Neural progenitor cell (in vitro differentiated cells): ENCODE measurements at regions not wholly inside any gene's neighbourhood (a gene's known extent, or its start where the extent isn't known, plus 50 kb on each side); places are given as distances from the start of the nearest gene placed in this dataset.

ENCODE experiments used
- DNase-seq: peaks from one replicate; pipeline ENCODE4 v3.0.0-alpha.2; 2016; ENCODE audit warnings: low spot score
- H2AFZ ChIP-seq: fragments of 200-600 bp; sonication (generic); replicated peaks from 2 replicates; pipeline ENCODE4 v1.6.1; 2016; ENCODE audit warnings: antibody characterized with exemption
- H3F3A ChIP-seq: fragments of 200-600 bp; sonication (generic); 2 replicates; pipeline ENCODE4 v1.6.1; 2016; ENCODE audit warnings: antibody characterized with exemption, low read depth
- H3K27ac ChIP-seq: fragments of 200-600 bp; sonication (generic); 2 replicates; pipeline ENCODE4 v1.5.1; 2016; ENCODE audit warnings: mild to moderate bottlenecking
- H3K27me3 ChIP-seq: fragments of 200-600 bp; sonication (generic); 2 replicates; pipeline ENCODE4 v1.6.1; 2016; ENCODE audit warnings: mild to moderate bottlenecking, moderate library complexity
- H3K36me3 ChIP-seq: fragments of 200-600 bp; sonication (generic); 2 replicates; pipeline ENCODE4 v1.5.1; 2016
- H3K4me1 ChIP-seq: fragments of 200-600 bp; sonication (generic); 2 replicates; pipeline ENCODE4 v1.6.1; 2016; ENCODE audit warnings: mixed run types
- H3K4me2 ChIP-seq: fragments of 200-600 bp; sonication (generic); 2 replicates; pipeline ENCODE4 v1.6.1; 2016
- H3K4me3 ChIP-seq: fragments of 200-600 bp; sonication (generic); 2 replicates; pipeline ENCODE4 v1.5.1; 2016
- H3K79me2 ChIP-seq: fragments of 200-600 bp; sonication (generic); 2 replicates; pipeline ENCODE4 v1.6.1; 2016; ENCODE audit warnings: low read depth
- H3K9ac ChIP-seq: fragments of 200-600 bp; sonication (generic); 2 replicates; pipeline ENCODE4 v1.6.1; 2016
- H3K9me3 ChIP-seq: fragments of 200-600 bp; sonication (generic); 2 replicates; pipeline ENCODE4 v1.5.1; 2016; ENCODE audit warnings: low read depth
- H4K20me1 ChIP-seq: fragments of 200-600 bp; sonication (generic); 2 replicates; pipeline ENCODE4 v1.6.1; 2016; ENCODE audit warnings: low read depth
- H3K27ac Mint-ChIP-seq: 3 replicates; pipeline ENCODE4 v1.8.0; 2021; ENCODE audit warnings: mixed read lengths
- H3K27me3 Mint-ChIP-seq: 2 replicates; pipeline ENCODE4 v1.8.0; 2022; ENCODE audit warnings: low read depth, mild to moderate bottlenecking, inconsistent platforms, moderate library complexity, mixed read lengths; ENCODE audit not compliant: insufficient read depth
- H3K36me3 Mint-ChIP-seq: 3 replicates; pipeline ENCODE4 v1.8.0; 2021; ENCODE audit warnings: mixed read lengths
- H3K4me1 Mint-ChIP-seq: 3 replicates; pipeline ENCODE4 v1.8.0; 2021; ENCODE audit warnings: mixed read lengths
- H3K4me3 Mint-ChIP-seq: 3 replicates; pipeline ENCODE4 v1.8.0; 2021; ENCODE audit warnings: mild to moderate bottlenecking, moderate library complexity, mixed read lengths
- H3K9me3 Mint-ChIP-seq: 3 replicates; pipeline ENCODE4 v1.8.0; 2020; ENCODE audit warnings: mixed read lengths
- EZH2 ChIP-seq: fragments of 200-600 bp; sonication (generic); IDR thresholded peaks from 2 replicates; pipeline ENCODE4 v1.6.1; 2017; ENCODE audit warnings: antibody characterized with exemption, mild to moderate bottlenecking, moderate library complexity
- EZH2phosphoT487 ChIP-seq: fragments of 200-600 bp; sonication (generic); IDR thresholded peaks from 2 replicates; pipeline ENCODE4 v1.6.1; 2017; ENCODE audit warnings: antibody characterized with exemption
- TF ChIP-seq, protein P1 (sequence below): fragments of 200-600 bp; sonication (generic); IDR thresholded peaks from 2 replicates; pipeline ENCODE4 v1.5.1; 2017; ENCODE audit warnings: antibody characterized with exemption, mild to moderate bottlenecking

- H3K27me3 ChIP-seq = no peaks in the 10 kb centered on the region
- H3K27ac ChIP-seq = no peak overlapping the region
- no peaks in the 10 kb centered on the region for H3K9me3 ChIP-seq
- H2AFZ ChIP-seq = no peak overlapping the region
- no peaks in the 10 kb centered on the region for H4K20me1 ChIP-seq
- H3K4me3 Mint-ChIP-seq = no peak overlapping the region
- DNase-seq = no peak
- no peak overlapping the region for H3K4me3 ChIP-seq
- H3K9ac ChIP-seq = no peak overlapping the region
- peaks cover under 1% of the 10 kb centered on the region for H3K9me3 Mint-ChIP-seq
- H3F3A ChIP-seq = no peaks in the 10 kb centered on the region
- H3K79me2 ChIP-seq = no peaks in the 10 kb centered on the region
- no peak overlapping the region for H3K4me2 ChIP-seq
- no peaks in the 10 kb centered on the region for H3K4me1 Mint-ChIP-seq
- H3K36me3 ChIP-seq = no peaks in the 10 kb centered on the region
- no peaks in the 10 kb centered on the region for H3K4me1 ChIP-seq
- no peak overlapping the region for H3K27ac Mint-ChIP-seq
- H3K27me3 Mint-ChIP-seq = no peaks in the 10 kb centered on the region
- no peak for TF ChIP-seq EZH2phosphoT487
- TF ChIP-seq, protein P1, sequence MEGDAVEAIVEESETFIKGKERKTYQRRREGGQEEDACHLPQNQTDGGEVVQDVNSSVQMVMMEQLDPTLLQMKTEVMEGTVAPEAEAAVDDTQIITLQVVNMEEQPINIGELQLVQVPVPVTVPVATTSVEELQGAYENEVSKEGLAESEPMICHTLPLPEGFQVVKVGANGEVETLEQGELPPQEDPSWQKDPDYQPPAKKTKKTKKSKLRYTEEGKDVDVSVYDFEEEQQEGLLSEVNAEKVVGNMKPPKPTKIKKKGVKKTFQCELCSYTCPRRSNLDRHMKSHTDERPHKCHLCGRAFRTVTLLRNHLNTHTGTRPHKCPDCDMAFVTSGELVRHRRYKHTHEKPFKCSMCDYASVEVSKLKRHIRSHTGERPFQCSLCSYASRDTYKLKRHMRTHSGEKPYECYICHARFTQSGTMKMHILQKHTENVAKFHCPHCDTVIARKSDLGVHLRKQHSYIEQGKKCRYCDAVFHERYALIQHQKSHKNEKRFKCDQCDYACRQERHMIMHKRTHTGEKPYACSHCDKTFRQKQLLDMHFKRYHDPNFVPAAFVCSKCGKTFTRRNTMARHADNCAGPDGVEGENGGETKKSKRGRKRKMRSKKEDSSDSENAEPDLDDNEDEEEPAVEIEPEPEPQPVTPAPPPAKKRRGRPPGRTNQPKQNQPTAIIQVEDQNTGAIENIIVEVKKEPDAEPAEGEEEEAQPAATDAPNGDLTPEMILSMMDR = no peak
- H3K36me3 Mint-ChIP-seq = no peaks in the 10 kb centered on the region
These were observed 514.0 kb upstream of the TMPRSS15 start for GRCh38 chr21:18917622-18918021.

DNA sequence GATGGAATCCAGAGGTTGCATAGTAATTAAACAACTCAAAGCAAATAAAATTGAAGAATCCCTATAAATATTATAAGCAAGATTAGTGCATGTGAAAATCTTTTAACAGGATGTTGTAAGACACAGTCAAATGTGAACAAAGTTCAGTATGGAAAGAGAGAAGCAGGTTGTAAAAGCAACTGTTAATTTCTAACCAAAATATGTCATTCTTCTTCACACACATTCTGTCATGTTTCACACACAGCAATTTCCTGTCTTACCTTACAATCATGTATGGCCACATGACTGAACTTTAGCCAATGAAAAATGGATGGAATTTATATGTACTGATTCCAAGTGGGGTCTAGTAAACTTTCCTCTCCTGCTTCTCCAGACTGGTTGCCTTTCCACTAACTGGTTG is 527.7 kb upstream of the TMPRSS15 start:
- H3K9me3 ChIP-seq = no peaks in the 10 kb centered on the region
- no peak overlapping the region for H3K9ac ChIP-seq
- Mint-ChIP-seq H3K27ac (no peak overlapping the region), H3K9me3 (no peaks in the 10 kb centered on the region), H3K36me3 (no peaks in the 10 kb centered on the region), H3K4me3 (no peak overlapping the region), H3K27me3 (peaks cover 2% of the 10 kb centered on the region), H3K4me1 (peaks cover 2% of the 10 kb centered on the region)
- no peak overlapping the region for H2AFZ ChIP-seq
- no peaks in the 10 kb centered on the region for H3K4me1 ChIP-seq
- H3K4me2 ChIP-seq = no peak overlapping the region
- no peak overlapping the region for H3K27ac ChIP-seq
- H3K79me2 ChIP-seq = no peaks in the 10 kb centered on the region
- H3K36me3 ChIP-seq = no peaks in the 10 kb centered on the region
- TF ChIP-seq, protein P1 = no peak
- H3K4me3 ChIP-seq = no peak overlapping the region
- H3F3A ChIP-seq = no peaks in the 10 kb centered on the region
- no peaks in the 10 kb centered on the region for H3K27me3 ChIP-seq
- H4K20me1 ChIP-seq = no peaks in the 10 kb centered on the region
- no peak for DNase-seq

DNA sequence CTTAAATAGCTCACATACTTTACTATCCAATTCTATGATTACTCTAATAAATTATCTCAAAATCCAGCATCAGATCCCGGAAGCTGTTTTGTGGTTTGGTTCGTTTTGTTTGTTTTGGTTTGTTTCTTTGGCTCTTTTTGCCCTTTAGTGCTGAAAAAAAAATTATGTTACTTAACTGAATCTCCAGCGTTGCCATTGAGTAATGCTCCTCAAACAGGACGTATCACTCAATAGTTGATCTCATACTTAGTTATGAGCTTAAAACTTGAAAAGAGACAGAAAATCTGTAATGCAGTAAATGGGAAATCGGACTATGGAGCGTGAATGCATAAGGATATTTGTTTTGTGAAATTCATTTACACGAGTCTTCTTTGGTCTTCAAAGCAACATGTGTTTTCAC is 533.8 kb upstream of the TMPRSS15 start:
- Histone ChIP-seq H3K4me1 (no peaks in the 10 kb centered on the region), H3K79me2 (no peaks in the 10 kb centered on the region), H2AFZ (no peak overlapping the region), H3K27ac (no peak overlapping the region), H3F3A (no peaks in the 10 kb centered on the region), H3K4me2 (no peak overlapping the region), H3K9me3 (no peaks in the 10 kb centered on the region), H3K9ac (no peak overlapping the region), H3K36me3 (no peaks in the 10 kb centered on the region), H4K20me1 (no peaks in the 10 kb centered on the region), H3K27me3 (no peaks in the 10 kb centered on the region), H3K4me3 (no peak overlapping the region)
- Mint-ChIP-seq H3K27me3 (peaks cover 2% of the 10 kb centered on the region), H3K36me3 (peaks cover 2% of the 10 kb centered on the region), H3K4me1 (no peaks in the 10 kb centered on the region), H3K4me3 (no peak overlapping the region), H3K9me3 (peaks cover 6% of the 10 kb centered on the region), H3K27ac (no peak overlapping the region)
- DNase-seq = no peak
- TF ChIP-seq, protein P1 = no peak
- TF ChIP-seq EZH2 (no peak), EZH2phosphoT487 (no peak)

DNA sequence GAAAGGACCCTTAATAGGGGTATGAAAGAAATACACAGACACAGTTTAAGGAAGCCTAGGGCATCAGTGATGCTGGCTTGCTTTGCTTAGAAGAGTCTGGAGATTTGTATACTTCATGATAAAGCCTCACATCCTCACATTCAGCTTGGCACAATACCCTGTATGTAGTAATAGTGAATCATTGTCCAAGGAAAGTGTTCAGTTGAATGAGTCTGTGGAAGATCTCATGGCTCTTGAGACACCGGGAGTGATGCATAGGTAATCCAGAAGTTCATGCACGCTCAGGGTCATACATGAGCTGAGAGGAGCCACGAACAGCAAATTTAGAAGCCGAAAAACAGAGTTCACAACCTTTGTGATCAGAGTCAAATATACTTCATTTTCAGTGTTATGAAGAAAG is 537.2 kb upstream of the TMPRSS15 start:
- Mint-ChIP-seq H3K4me3 (no peak overlapping the region), H3K9me3 (peaks cover 7% of the 10 kb centered on the region), H3K27ac (no peak overlapping the region), H3K4me1 (no peaks in the 10 kb centered on the region), H3K27me3 (no peaks in the 10 kb centered on the region), H3K36me3 (peaks cover 3% of the 10 kb centered on the region)
- Histone ChIP-seq H3K79me2 (no peaks in the 10 kb centered on the region), H3K27me3 (no peaks in the 10 kb centered on the region), H3K27ac (no peak overlapping the region), H3F3A (no peaks in the 10 kb centered on the region), H3K4me3 (no peak overlapping the region), H3K4me1 (no peaks in the 10 kb centered on the region), H4K20me1 (no peaks in the 10 kb centered on the region), H3K36me3 (no peaks in the 10 kb centered on the region), H3K9me3 (no peaks in the 10 kb centered on the region), H2AFZ (no peak overlapping the region), H3K4me2 (no peak overlapping the region), H3K9ac (no peak overlapping the region)
- DNase-seq = no peak
- TF ChIP-seq EZH2phosphoT487 (no peak), EZH2 (no peak)
- TF ChIP-seq, protein P1 = no peak
